ENCODE measurements at regions not wholly inside any gene's neighbourhood (a gene's known extent, or its start where the extent isn't known, plus 50 kb on each side); places are given as distances from the start of the nearest gene placed in this dataset.

GRCh38 chr6:90860822-90861601 is 274.1 kb upstream of the MAP3K7 start:
- DNase-seq (ENCODE audit: low read depth): no peak
- TF ChIP-seq, protein P1, sequence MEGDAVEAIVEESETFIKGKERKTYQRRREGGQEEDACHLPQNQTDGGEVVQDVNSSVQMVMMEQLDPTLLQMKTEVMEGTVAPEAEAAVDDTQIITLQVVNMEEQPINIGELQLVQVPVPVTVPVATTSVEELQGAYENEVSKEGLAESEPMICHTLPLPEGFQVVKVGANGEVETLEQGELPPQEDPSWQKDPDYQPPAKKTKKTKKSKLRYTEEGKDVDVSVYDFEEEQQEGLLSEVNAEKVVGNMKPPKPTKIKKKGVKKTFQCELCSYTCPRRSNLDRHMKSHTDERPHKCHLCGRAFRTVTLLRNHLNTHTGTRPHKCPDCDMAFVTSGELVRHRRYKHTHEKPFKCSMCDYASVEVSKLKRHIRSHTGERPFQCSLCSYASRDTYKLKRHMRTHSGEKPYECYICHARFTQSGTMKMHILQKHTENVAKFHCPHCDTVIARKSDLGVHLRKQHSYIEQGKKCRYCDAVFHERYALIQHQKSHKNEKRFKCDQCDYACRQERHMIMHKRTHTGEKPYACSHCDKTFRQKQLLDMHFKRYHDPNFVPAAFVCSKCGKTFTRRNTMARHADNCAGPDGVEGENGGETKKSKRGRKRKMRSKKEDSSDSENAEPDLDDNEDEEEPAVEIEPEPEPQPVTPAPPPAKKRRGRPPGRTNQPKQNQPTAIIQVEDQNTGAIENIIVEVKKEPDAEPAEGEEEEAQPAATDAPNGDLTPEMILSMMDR (IDR thresholded peaks at IDR 0.05; ENCODE audit: control insufficient read depth, extremely low read depth, insufficient read depth): peak; percentile 25; the same call in 1 of the 2 replicates
- H3K4me3 ChIP-seq (ENCODE audit: low read depth, low read length): no peak overlapping the region

GRCh38 chr6:90859612-90860011 is 272.7 kb upstream of the MAP3K7 start:
- DNase-seq (ENCODE audit: low read depth): no peak
- TF ChIP-seq, protein P1 (IDR thresholded peaks at IDR 0.05; ENCODE audit: control insufficient read depth, extremely low read depth, insufficient read depth): peak; percentile 45
- H3K4me3 ChIP-seq (ENCODE audit: low read depth, low read length): no peak overlapping the region

GRCh38 chr6:90859056-90859455 is 272.2 kb upstream of the MAP3K7 start:
- TF ChIP-seq, protein P1 (IDR thresholded peaks at IDR 0.05; ENCODE audit: control insufficient read depth, extremely low read depth, insufficient read depth): no peak
- no peak overlapping the region for H3K4me3 ChIP-seq (ENCODE audit: low read depth, low read length)
- DNase-seq (ENCODE audit: low read depth): no peak

GRCh38 chr6:90849686-90850085 is 262.8 kb upstream of the MAP3K7 start:
- TF ChIP-seq, protein P1 (IDR thresholded peaks at IDR 0.05; ENCODE audit: control insufficient read depth, extremely low read depth, insufficient read depth): no peak
- H3K4me3 ChIP-seq (ENCODE audit: low read depth, low read length): no peak overlapping the region
- DNase-seq (ENCODE audit: low read depth): no peak

- TF ChIP-seq, protein P1 (IDR thresholded peaks at IDR 0.05; ENCODE audit: control insufficient read depth, extremely low read depth, insufficient read depth): no peak
- no peak overlapping the region for H3K4me3 ChIP-seq (ENCODE audit: low read depth, low read length)
- no peak for DNase-seq (ENCODE audit: low read depth)
Measured at GRCh38 chr6:90846824-90847223, 260.0 kb upstream of the MAP3K7 start.

DNA sequence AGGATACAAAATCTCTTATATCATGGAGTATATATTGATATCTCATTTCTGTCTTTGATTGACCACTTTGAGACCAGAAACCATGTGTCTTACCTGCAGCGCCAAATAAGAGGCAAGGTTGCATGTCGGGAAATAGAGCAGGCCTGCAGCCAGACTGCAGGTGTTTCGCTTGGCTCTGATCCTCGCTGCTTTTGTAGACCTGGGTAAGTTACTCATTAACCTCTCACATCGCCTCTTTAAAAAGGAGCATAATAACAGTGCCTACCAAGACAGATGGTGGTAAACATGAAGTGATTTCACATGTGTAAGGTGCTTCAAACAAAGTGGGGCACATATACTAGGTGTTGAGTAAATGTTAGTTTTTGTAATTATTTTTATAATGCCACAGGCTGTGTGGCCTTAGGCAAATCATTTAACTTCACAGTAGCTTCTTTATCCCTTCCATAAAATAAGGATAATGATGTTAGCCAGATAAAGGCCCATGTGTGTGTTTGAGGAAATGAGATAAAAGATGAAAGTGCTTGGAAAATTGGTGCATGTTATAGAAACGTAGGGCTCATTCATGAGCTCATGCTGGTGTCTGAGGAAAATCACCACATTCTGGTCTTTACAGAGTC is 248.8 kb upstream of the MAP3K7 start:
- TF ChIP-seq, protein P1 (IDR thresholded peaks at IDR 0.05; ENCODE audit: control insufficient read depth, extremely low read depth, insufficient read depth): no peak
- DNase-seq (ENCODE audit: low read depth): no peak
- no peak overlapping the region for H3K4me3 ChIP-seq (ENCODE audit: low read depth, low read length)
